ENCODE measurements at regions not wholly inside any gene's neighbourhood (a gene's known extent, or its start where the extent isn't known, plus 50 kb on each side); places are given as distances from the start of the nearest gene placed in this dataset.

- H3K36me3 ChIP-seq (ENCODE audit: control insufficient read depth, insufficient read depth, low read length) = no peaks in the 10 kb centered on the region
- no peak for DNase-seq (ENCODE audit: low read depth)
- H3K27me3 ChIP-seq (ENCODE audit: control insufficient read depth, insufficient read depth, low read length) = no peaks in the 10 kb centered on the region
- no peak for TF ChIP-seq CTCF (IDR thresholded peaks at IDR 0.05; ENCODE audit: insufficient read depth, low read depth, low read length)
- POLR2A ChIA-PET = no interaction called here
- no peak overlapping the region for H3K4me3 ChIP-seq (ENCODE audit: low read depth, low read length)
- CTCF ChIA-PET = no interaction called here
Observed at GRCh38 chr5:143662020-143662419, 149.9 kb upstream of the HMHB1 start.

GRCh38 chr5:143660625-143661024, 151.3 kb upstream of the HMHB1 start:
- CTCF ChIA-PET = no interaction called here
- TF ChIP-seq CTCF (IDR thresholded peaks at IDR 0.05; ENCODE audit: insufficient read depth, low read depth, low read length) = no peak
- no peaks in the 10 kb centered on the region for H3K36me3 ChIP-seq (ENCODE audit: control insufficient read depth, insufficient read depth, low read length)
- H3K4me3 ChIP-seq (ENCODE audit: low read depth, low read length) = no peak overlapping the region
- H3K27me3 ChIP-seq (ENCODE audit: control insufficient read depth, insufficient read depth, low read length) = no peaks in the 10 kb centered on the region
- DNase-seq (ENCODE audit: low read depth) = no peak
- POLR2A ChIA-PET = no interaction called here

GRCh38 chr5:143659599-143660238, 152.2 kb upstream of the HMHB1 start:
- CTCF ChIA-PET = no interaction called here
- DNase-seq (ENCODE audit: low read depth) = no peak
- Histone ChIP-seq H3K4me3 (ENCODE audit: low read depth, low read length) (no peak overlapping the region), H3K36me3 (ENCODE audit: control insufficient read depth, insufficient read depth, low read length) (no peaks in the 10 kb centered on the region), H3K27me3 (ENCODE audit: control insufficient read depth, insufficient read depth, low read length) (no peaks in the 10 kb centered on the region)
- POLR2A ChIA-PET = no interaction called here
- no peak for TF ChIP-seq CTCF (IDR thresholded peaks at IDR 0.05; ENCODE audit: insufficient read depth, low read depth, low read length)

- no peak overlapping the region for H3K4me3 ChIP-seq (ENCODE audit: low read depth, low read length)
- no peak for DNase-seq (ENCODE audit: low read depth)
- TF ChIP-seq CTCF (IDR thresholded peaks at IDR 0.05; ENCODE audit: insufficient read depth, low read depth, low read length) = no peak
- POLR2A ChIA-PET = no interaction called here
- H3K27me3 ChIP-seq (ENCODE audit: control insufficient read depth, insufficient read depth, low read length) = no peaks in the 10 kb centered on the region
- CTCF ChIA-PET = no interaction called here
- no peaks in the 10 kb centered on the region for H3K36me3 ChIP-seq (ENCODE audit: control insufficient read depth, insufficient read depth, low read length)
Observed at GRCh38 chr5:143658956-143659355, 153.0 kb upstream of the HMHB1 start.

GRCh38 chr5:143657647-143658285, 154.2 kb upstream of the HMHB1 start:
- ChIA-PET CTCF (no interaction called here), POLR2A (no interaction called here)
- Histone ChIP-seq H3K27me3 (ENCODE audit: control insufficient read depth, insufficient read depth, low read length) (no peaks in the 10 kb centered on the region), H3K4me3 (ENCODE audit: low read depth, low read length) (no peak overlapping the region), H3K36me3 (ENCODE audit: control insufficient read depth, insufficient read depth, low read length) (no peaks in the 10 kb centered on the region)
- DNase-seq (ENCODE audit: low read depth) = no peak
- TF ChIP-seq CTCF (IDR thresholded peaks at IDR 0.05; ENCODE audit: insufficient read depth, low read depth, low read length) = no peak

All from BJ (cell line).